ENCODE measurements at regions not wholly inside any gene's neighbourhood (a gene's known extent, or its start where the extent isn't known, plus 50 kb on each side); places are given as distances from the start of the nearest gene placed in this dataset.

DNA sequence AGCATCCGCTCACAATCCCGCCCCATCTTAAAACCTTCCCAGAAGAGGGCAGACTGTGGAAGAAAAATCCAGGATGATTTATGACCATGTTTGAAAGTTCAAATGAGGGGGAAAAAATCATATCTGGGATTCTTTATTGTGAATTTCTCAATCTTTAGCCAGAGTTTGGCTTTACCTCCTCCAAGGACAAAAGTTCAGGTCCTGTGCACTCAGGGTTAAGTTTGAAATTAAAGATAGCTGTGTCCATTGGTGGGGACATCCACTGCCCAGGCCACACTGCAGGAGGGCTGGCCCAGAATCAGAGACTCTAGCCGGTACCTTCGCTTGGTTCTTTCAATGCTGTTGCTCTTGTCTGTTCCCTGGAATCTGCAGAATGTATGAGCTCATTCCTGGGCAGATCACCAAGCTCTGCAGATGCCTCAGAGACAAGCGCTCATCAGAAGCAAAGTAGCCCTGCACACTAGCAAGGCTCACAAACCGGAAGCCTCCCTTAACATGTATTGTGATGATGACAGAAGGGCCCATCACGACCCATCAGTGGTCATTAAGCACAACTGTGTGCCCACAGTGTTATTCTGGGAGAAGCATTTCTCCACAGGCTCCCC, 375.3 kb upstream of the KLHL29 start:
- TF ChIP-seq YY1 (IDR thresholded peaks at IDR 0.05; ENCODE audit: insufficient read depth, insufficient read length) (no peak), SUZ12 (IDR thresholded peaks at IDR 0.05; ENCODE audit: extremely low read depth, insufficient read depth, insufficient read length) (no peak), ZNF274 (IDR thresholded peaks at IDR 0.05; ENCODE audit: low read depth, low read length) (no peak)
